ENCODE measurements at regions not wholly inside any gene's neighbourhood (a gene's known extent, or its start where the extent isn't known, plus 50 kb on each side); places are given as distances from the start of the nearest gene placed in this dataset.
"Not testable (repeated sequence)": the region's sequence is repeated elsewhere in the genome, so short reads cannot be mapped to it uniquely, and the experiment has no call there.

GRCh38 chr6:28825732-28826293 is 98.0 kb downstream of the TRIM27 start:
- H3K4me3 ChIP-seq (ENCODE audit: control insufficient read depth, low read depth, low read length) = no peak overlapping the region
- DNase-seq (ENCODE audit: low read depth) = no peak
- TF ChIP-seq CTCF (IDR thresholded peaks at IDR 0.05; ENCODE audit: control insufficient read depth, insufficient read depth, low read depth, low read length, missing control alignments) = no peak

GRCh38 chr6:28831683-28832082 is 92.1 kb downstream of the TRIM27 start:
- not testable (repeated sequence) for DNase-seq (ENCODE audit: low read depth); H3K4me3 ChIP-seq (ENCODE audit: control insufficient read depth, low read depth, low read length)

- DNase-seq (ENCODE audit: low read depth); H3K4me3 ChIP-seq (ENCODE audit: control insufficient read depth, low read depth, low read length): not testable (repeated sequence)
Observed at GRCh38 chr6:28836703-28837102, 87.1 kb downstream of the TRIM27 start.

GRCh38 chr6:28838289-28838633 is 85.5 kb downstream of the TRIM27 start:
- DNase-seq (ENCODE audit: low read depth) = peak; percentile 31
- no peak for TF ChIP-seq CTCF (IDR thresholded peaks at IDR 0.05; ENCODE audit: control insufficient read depth, insufficient read depth, low read depth, low read length, missing control alignments)
- peak overlapping the region; percentile 87 for H3K4me3 ChIP-seq (ENCODE audit: control insufficient read depth, low read depth, low read length)

- peak; percentile 42 for DNase-seq (ENCODE audit: low read depth)
- TF ChIP-seq CTCF (IDR thresholded peaks at IDR 0.05; ENCODE audit: control insufficient read depth, insufficient read depth, low read depth, low read length, missing control alignments) = peak; percentile 81
- peak overlapping the region; percentile 87 for H3K4me3 ChIP-seq (ENCODE audit: control insufficient read depth, low read depth, low read length)
Observed at GRCh38 chr6:28838634-28839442, 84.9 kb downstream of the TRIM27 start.

GRCh38 chr6:28839443-28840120 is 84.2 kb downstream of the TRIM27 start:
- DNase-seq (ENCODE audit: low read depth) = no peak
- peak overlapping the region; percentile 87 for H3K4me3 ChIP-seq (ENCODE audit: control insufficient read depth, low read depth, low read length)
- no peak for TF ChIP-seq CTCF (IDR thresholded peaks at IDR 0.05; ENCODE audit: control insufficient read depth, insufficient read depth, low read depth, low read length, missing control alignments)

- TF ChIP-seq CTCF (IDR thresholded peaks at IDR 0.05; ENCODE audit: control insufficient read depth, insufficient read depth, low read depth, low read length, missing control alignments) = no peak
- no peak overlapping the region for H3K4me3 ChIP-seq (ENCODE audit: control insufficient read depth, low read depth, low read length)
- DNase-seq (ENCODE audit: low read depth) = no peak
Observed at GRCh38 chr6:28841290-28841689, 82.5 kb downstream of the TRIM27 start.

GRCh38 chr6:28848756-28849155 is 75.0 kb downstream of the TRIM27 start:
- not testable (repeated sequence) for H3K4me3 ChIP-seq (ENCODE audit: control insufficient read depth, low read depth, low read length); DNase-seq (ENCODE audit: low read depth)
